ENCODE measurements at regions not wholly inside any gene's neighbourhood (a gene's known extent, or its start where the extent isn't known, plus 50 kb on each side); places are given as distances from the start of the nearest gene placed in this dataset.

DNA sequence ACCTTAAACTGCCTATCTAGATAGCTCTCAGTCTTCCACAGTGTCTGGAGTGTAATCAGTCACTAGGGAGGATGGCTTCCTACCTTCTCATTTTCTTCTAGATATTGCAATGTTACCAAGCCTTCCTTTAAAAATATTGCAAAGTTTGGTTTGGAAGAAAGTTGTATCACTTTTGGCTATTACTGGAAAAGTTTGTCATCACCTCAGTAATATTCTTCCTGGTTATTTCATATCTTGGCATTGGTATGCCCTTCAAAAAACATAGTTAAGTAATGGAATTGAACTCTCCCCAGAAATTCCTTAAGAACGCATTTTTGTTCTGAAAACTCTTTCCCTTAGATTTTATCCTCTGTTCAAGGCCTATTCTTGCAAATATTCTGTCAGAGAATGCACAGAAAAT lies 179.3 kb upstream of the MME start:
- Histone ChIP-seq H2AK5ac (ENCODE audit: low read length) (no peak overlapping the region), H3K4me3 (ENCODE audit: low read depth, low read length) (no peak overlapping the region), H4K8ac (ENCODE audit: low read depth, low read length) (no peak overlapping the region), H3K18ac (ENCODE audit: low read length) (no peak overlapping the region), H3K79me2 (ENCODE audit: control insufficient read depth, insufficient read depth, low read length, poor library complexity) (no peaks in the 10 kb centered on the region), H2AFZ (ENCODE audit: insufficient read depth, low read length, poor library complexity) (no peak overlapping the region), H3K27ac (ENCODE audit: low read depth, low read length) (no peak overlapping the region), H3K36me3 (ENCODE audit: control insufficient read depth in 1 of 2, insufficient read depth in 2 of 2, low read length in 2 of 2) (no peaks in the 10 kb centered on the region), H2BK5ac (ENCODE audit: low read depth, low read length, poor library complexity) (no peak overlapping the region), H3K27me3 (ENCODE audit: insufficient read depth, low read length) (no peaks in the 10 kb centered on the region), H3K9ac (ENCODE audit: low read length) (no peak overlapping the region), H2BK120ac (ENCODE audit: insufficient read depth, low read length, poor library complexity) (no peak overlapping the region), H2BK12ac (ENCODE audit: low read length) (no peak overlapping the region), H3K9me3 (ENCODE audit: insufficient read depth, low read depth, low read length) (no peaks in the 10 kb centered on the region), H3K4me2 (ENCODE audit: low read length) (no peak overlapping the region), H3K14ac (ENCODE audit: low read length) (no peak overlapping the region), H3K79me1 (ENCODE audit: low read length) (no peaks in the 10 kb centered on the region), H3K23ac (ENCODE audit: low read length) (no peak overlapping the region), H4K91ac (ENCODE audit: low read depth, low read length) (no peak overlapping the region), H3K4me1 (ENCODE audit: control insufficient read depth in 1 of 2, insufficient read depth in 2 of 2, low read length in 2 of 2) (no peaks in the 10 kb centered on the region), H4K12ac (ENCODE audit: low read depth, low read length) (no peak overlapping the region), H3K4ac (ENCODE audit: low read depth, low read length) (no peak overlapping the region)
- peak in 1 of 2 donors; percentile 66 for DNase-seq
- no CpG with 5 or more reads among the region's 1 CpG for WGBS (ENCODE audit: extremely low coverage, insufficient coverage, insufficient read length)

DNA sequence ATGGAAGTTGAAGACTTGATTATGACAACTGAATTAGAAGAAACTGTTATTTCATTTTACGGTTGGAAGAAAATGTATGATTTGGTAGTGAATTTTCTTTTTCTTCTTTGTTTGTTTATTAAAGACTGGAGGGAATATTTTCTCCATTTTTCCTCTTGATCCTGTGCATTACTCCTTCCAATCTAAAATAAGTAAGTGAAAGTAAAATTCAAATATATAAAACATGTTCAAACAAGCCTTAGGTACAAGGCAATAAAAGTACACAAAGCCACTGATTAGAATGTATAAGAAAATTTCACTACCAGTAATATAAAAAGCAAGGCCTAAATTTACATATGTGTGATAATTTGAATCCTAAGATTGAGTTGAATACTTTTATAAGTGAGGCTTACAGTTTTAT lies 181.2 kb upstream of the MME start:
- Histone ChIP-seq H2BK5ac (ENCODE audit: low read depth, low read length, poor library complexity) (no peak overlapping the region), H3K4ac (ENCODE audit: low read depth, low read length) (no peak overlapping the region), H3K23ac (ENCODE audit: low read length) (no peak overlapping the region), H3K27ac (ENCODE audit: low read depth, low read length) (no peak overlapping the region), H4K12ac (ENCODE audit: low read depth, low read length) (no peak overlapping the region), H3K9me3 (ENCODE audit: insufficient read depth, low read depth, low read length) (no peaks in the 10 kb centered on the region), H3K79me1 (ENCODE audit: low read length) (no peaks in the 10 kb centered on the region), H4K8ac (ENCODE audit: low read depth, low read length) (no peak overlapping the region), H3K18ac (ENCODE audit: low read length) (no peak overlapping the region), H3K36me3 (ENCODE audit: control insufficient read depth in 1 of 2, insufficient read depth in 2 of 2, low read length in 2 of 2) (no peaks in the 10 kb centered on the region), H4K91ac (ENCODE audit: low read depth, low read length) (no peak overlapping the region), H2AK5ac (ENCODE audit: low read length) (no peak overlapping the region), H3K4me1 (ENCODE audit: control insufficient read depth in 1 of 2, insufficient read depth in 2 of 2, low read length in 2 of 2) (no peaks in the 10 kb centered on the region), H2BK120ac (ENCODE audit: insufficient read depth, low read length, poor library complexity) (no peak overlapping the region), H3K27me3 (ENCODE audit: insufficient read depth, low read length) (no peaks in the 10 kb centered on the region), H3K14ac (ENCODE audit: low read length) (no peak overlapping the region), H2AFZ (ENCODE audit: insufficient read depth, low read length, poor library complexity) (no peak overlapping the region), H3K4me3 (ENCODE audit: low read depth, low read length) (no peak overlapping the region), H2BK12ac (ENCODE audit: low read length) (no peak overlapping the region), H3K9ac (ENCODE audit: low read length) (no peak overlapping the region), H3K79me2 (ENCODE audit: control insufficient read depth, insufficient read depth, low read length, poor library complexity) (no peaks in the 10 kb centered on the region), H3K4me2 (ENCODE audit: low read length) (no peak overlapping the region)
- DNase-seq = no peak
- no CpG with 5 or more reads among the region's 1 CpG for WGBS (ENCODE audit: extremely low coverage, insufficient coverage, insufficient read length)

DNA sequence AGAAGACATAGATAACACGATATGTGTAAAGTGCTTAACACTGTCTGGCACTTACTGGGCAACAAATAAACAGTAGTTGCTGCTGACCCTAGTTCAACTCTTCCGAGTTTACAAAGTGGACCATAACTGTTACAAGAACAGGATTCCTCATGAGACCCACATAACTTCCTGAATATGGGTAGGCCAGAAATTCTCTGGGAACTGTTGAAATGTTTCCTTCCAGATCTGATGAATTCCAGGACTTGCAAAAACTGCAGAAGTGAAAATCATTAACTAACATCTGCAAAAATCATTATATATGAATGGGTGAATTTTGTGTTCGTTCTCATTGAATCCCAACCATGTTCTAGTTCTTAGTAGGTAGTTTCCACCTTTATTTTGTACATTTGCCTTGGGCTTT lies 181.7 kb upstream of the MME start:
- no peak overlapping the region for H3K4me2 ChIP-seq (ENCODE audit: low read length)
- H3K36me3 ChIP-seq (ENCODE audit: control insufficient read depth in 1 of 2, insufficient read depth in 2 of 2, low read length in 2 of 2) = no peaks in the 10 kb centered on the region
- WGBS (ENCODE audit: extremely low coverage, insufficient coverage, insufficient read length) = no CpG with 5 or more reads among the region's 3 CpGs
- H4K91ac ChIP-seq (ENCODE audit: low read depth, low read length) = no peak overlapping the region
- H3K4me1 ChIP-seq (ENCODE audit: control insufficient read depth in 1 of 2, insufficient read depth in 2 of 2, low read length in 2 of 2) = no peaks in the 10 kb centered on the region
- no peak overlapping the region for H4K12ac ChIP-seq (ENCODE audit: low read depth, low read length)
- no peak overlapping the region for H4K8ac ChIP-seq (ENCODE audit: low read depth, low read length)
- H3K23ac ChIP-seq (ENCODE audit: low read length) = no peak overlapping the region
- H2BK120ac ChIP-seq (ENCODE audit: insufficient read depth, low read length, poor library complexity) = no peak overlapping the region
- no peak overlapping the region for H3K4ac ChIP-seq (ENCODE audit: low read depth, low read length)
- H2AFZ ChIP-seq (ENCODE audit: insufficient read depth, low read length, poor library complexity) = no peak overlapping the region
- no peak overlapping the region for H2AK5ac ChIP-seq (ENCODE audit: low read length)
- no peak overlapping the region for H2BK5ac ChIP-seq (ENCODE audit: low read depth, low read length, poor library complexity)
- no peaks in the 10 kb centered on the region for H3K9me3 ChIP-seq (ENCODE audit: insufficient read depth, low read depth, low read length)
- no peak for DNase-seq
- H3K27me3 ChIP-seq (ENCODE audit: insufficient read depth, low read length) = no peaks in the 10 kb centered on the region
- H3K27ac ChIP-seq (ENCODE audit: low read depth, low read length) = no peak overlapping the region
- no peak overlapping the region for H2BK12ac ChIP-seq (ENCODE audit: low read length)
- H3K18ac ChIP-seq (ENCODE audit: low read length) = no peak overlapping the region
- H3K79me1 ChIP-seq (ENCODE audit: low read length) = no peaks in the 10 kb centered on the region
- no peaks in the 10 kb centered on the region for H3K79me2 ChIP-seq (ENCODE audit: control insufficient read depth, insufficient read depth, low read length, poor library complexity)
- no peak overlapping the region for H3K4me3 ChIP-seq (ENCODE audit: low read depth, low read length)
- H3K9ac ChIP-seq (ENCODE audit: low read length) = no peak overlapping the region
- H3K14ac ChIP-seq (ENCODE audit: low read length) = no peak overlapping the region

DNA sequence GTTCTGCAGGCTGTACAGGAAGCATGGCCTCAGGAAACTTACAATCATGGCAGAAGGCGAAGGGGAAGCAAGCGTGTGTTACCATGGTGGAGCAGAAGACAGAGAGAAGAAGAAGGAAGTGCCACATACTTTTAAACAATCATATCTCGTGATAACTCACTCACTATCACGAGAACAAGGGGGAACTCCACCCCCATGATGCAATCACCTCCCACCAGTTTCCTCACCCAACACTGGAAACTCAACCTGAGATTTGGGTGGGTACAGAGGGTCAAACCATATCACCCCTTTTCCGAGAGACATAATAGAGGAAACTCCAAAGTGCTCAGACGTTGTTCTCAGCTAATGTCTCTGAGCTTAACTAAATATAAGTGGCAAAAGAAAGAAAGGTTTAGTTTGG lies 186.3 kb upstream of the MME start:
- H3K9ac ChIP-seq (ENCODE audit: low read length) = no peak overlapping the region
- H3K36me3 ChIP-seq (ENCODE audit: control insufficient read depth in 1 of 2, insufficient read depth in 2 of 2, low read length in 2 of 2) = no peaks in the 10 kb centered on the region
- no peak overlapping the region for H3K27ac ChIP-seq (ENCODE audit: low read depth, low read length)
- H3K18ac ChIP-seq (ENCODE audit: low read length) = no peak overlapping the region
- no peaks in the 10 kb centered on the region for H3K27me3 ChIP-seq (ENCODE audit: insufficient read depth, low read length)
- no peaks in the 10 kb centered on the region for H3K79me1 ChIP-seq (ENCODE audit: low read length)
- no peak for DNase-seq
- H4K12ac ChIP-seq (ENCODE audit: low read depth, low read length) = no peak overlapping the region
- H3K4ac ChIP-seq (ENCODE audit: low read depth, low read length) = no peak overlapping the region
- no peak overlapping the region for H4K8ac ChIP-seq (ENCODE audit: low read depth, low read length)
- H2BK12ac ChIP-seq (ENCODE audit: low read length) = no peak overlapping the region
- no peak overlapping the region for H2BK5ac ChIP-seq (ENCODE audit: low read depth, low read length, poor library complexity)
- H3K79me2 ChIP-seq (ENCODE audit: control insufficient read depth, insufficient read depth, low read length, poor library complexity) = no peaks in the 10 kb centered on the region
- no peak overlapping the region for H3K4me2 ChIP-seq (ENCODE audit: low read length)
- no peaks in the 10 kb centered on the region for H3K4me1 ChIP-seq (ENCODE audit: control insufficient read depth in 1 of 2, insufficient read depth in 2 of 2, low read length in 2 of 2)
- no peak overlapping the region for H2AFZ ChIP-seq (ENCODE audit: insufficient read depth, low read length, poor library complexity)
- H4K91ac ChIP-seq (ENCODE audit: low read depth, low read length) = no peak overlapping the region
- H3K9me3 ChIP-seq (ENCODE audit: insufficient read depth, low read depth, low read length) = no peaks in the 10 kb centered on the region
- H2BK120ac ChIP-seq (ENCODE audit: insufficient read depth, low read length, poor library complexity) = no peak overlapping the region
- H3K23ac ChIP-seq (ENCODE audit: low read length) = peak overlapping the region; percentile 9
- no CpG with 5 or more reads among the region's 6 CpGs for WGBS (ENCODE audit: extremely low coverage, insufficient coverage, insufficient read length)
- H3K4me3 ChIP-seq (ENCODE audit: low read depth, low read length) = no peak overlapping the region
- H3K14ac ChIP-seq (ENCODE audit: low read length) = no peak overlapping the region
- no peak overlapping the region for H2AK5ac ChIP-seq (ENCODE audit: low read length)
